GM12878 (cell line): ENCODE measurements at regions not wholly inside any gene's neighbourhood (a gene's known extent, or its start where the extent isn't known, plus 50 kb on each side); places are given as distances from the start of the nearest gene placed in this dataset.

Experiments used
- ATAC-seq: fragments of 200-7000 bp; cut with Tn5 transposase; 3 replicates; pipeline ENCODE4 v1.9.1; 2020; ENCODE audit warnings: mild to moderate bottlenecking, moderate library complexity
- BruUV-seq: library from RNA; stranded (reverse); fragments of 400-500 nt; replicated peaks from 2 replicates; lab custom pipeline; 2021; lab: Mats Ljungman, UMichigan
- CTCF ChIA-PET: fragments of 300-600 bp; sonication (Branson Sonifier 250); formaldehyde crosslinking; extraction: SDS; loops from one replicate; lab custom pipeline; 2021; ENCODE audit warnings: inconsistent platforms; lab: Yijun Ruan, JAX
- POLR2A ChIA-PET: fragments of 350-600 bp; formaldehyde crosslinking; extraction: SDS; loops from one replicate; lab custom pipeline; 2021; ENCODE audit warnings: inconsistent platforms; lab: Charles Lee
- RAD21 ChIA-PET: fragments of 300-600 bp; sonication (Branson Sonifier 250); formaldehyde crosslinking; loops from one replicate; lab custom pipeline; 2023; ENCODE audit warnings: antibody characterized with exemption; ENCODE audit not compliant: unreplicated experiment; lab: Charles Lee
- SMC1A ChIA-PET: fragments of 300-600 bp; sonication (Branson Sonifier 250); formaldehyde crosslinking; loops from one replicate; lab custom pipeline; 2023; ENCODE audit not compliant: unreplicated experiment, uncharacterized antibody; lab: Charles Lee
- DNase-seq: peaks from one replicate; pipeline ENCODE4 v3.0.0-alpha.2; 2011; ENCODE audit warnings: low read depth, low spot score
- FAIRE-seq: peaks from 3 replicates; lab custom pipeline; 2011; peaks lifted over from hg19 to GRCh38; lab: Jason Lieb, UNC
- H2AFZ ChIP-seq: 2 replicates; pipeline ENCODE4 v1.6.0; 2011; ENCODE audit warnings: low read depth, low read length, control low read depth; ENCODE audit not compliant: control insufficient read depth
- H3K27ac ChIP-seq: 2 replicates; pipeline ENCODE4 v1.5.1; 2011; ENCODE audit warnings: control low read depth; ENCODE audit not compliant: control insufficient read depth, insufficient read depth
- H3K27me3 ChIP-seq, 2 experiments: replicated peaks in 1 of 2; 2 replicates each; pipeline versions ENCODE4 v1.6.0 to v1.6.1; 2011; ENCODE audit warnings: low read length in 1 of 2; ENCODE audit not compliant: control insufficient read depth in 2 of 2, insufficient read depth in 2 of 2
- H3K36me3 ChIP-seq, 2 experiments: 2 replicates each; pipeline ENCODE4 v1.5.1; 2011; ENCODE audit warnings: low read length in 1 of 2; ENCODE audit not compliant: control insufficient read depth in 2 of 2, insufficient read depth in 2 of 2
- H3K4me1 ChIP-seq: 2 replicates; pipeline ENCODE4 v1.6.1; 2011; ENCODE audit warnings: mild to moderate bottlenecking, low read length, moderate library complexity, mixed read lengths; ENCODE audit not compliant: control insufficient read depth, insufficient read depth
- H3K4me2 ChIP-seq: 2 replicates; pipeline ENCODE4 v1.6.0; 2011; ENCODE audit warnings: control low read depth; ENCODE audit not compliant: control insufficient read depth, insufficient read depth
- H3K4me3 ChIP-seq: fragments of 200-600 bp; sonication (generic); 2 replicates; pipeline ENCODE4 v1.5.1; 2016
- H3K79me2 ChIP-seq: 2 replicates; pipeline ENCODE4 v1.6.0; 2011; ENCODE audit warnings: low read length; ENCODE audit not compliant: control insufficient read depth, insufficient read depth
- H3K9ac ChIP-seq: 2 replicates; pipeline ENCODE4 v1.8.0; 2011; ENCODE audit warnings: low read length, control low read depth, mixed read lengths; ENCODE audit not compliant: control insufficient read depth, insufficient read depth
- H3K9me3 ChIP-seq: replicated peaks from 3 replicates; pipeline ENCODE4 v1.5.1; 2011; ENCODE audit warnings: mild to moderate bottlenecking, low read length; ENCODE audit not compliant: control insufficient read depth, insufficient read depth
- H4K20me1 ChIP-seq: 2 replicates; pipeline ENCODE4 v1.6.0; 2011; ENCODE audit not compliant: control insufficient read depth, insufficient read depth
- CBFB ChIP-seq: IDR thresholded peaks from 2 replicates; pipeline ENCODE4 v1.6.1; 2016; ENCODE audit warnings: antibody characterized with exemption, low read depth
- CHD1 ChIP-seq: IDR thresholded peaks from 2 replicates; pipeline ENCODE4 v1.6.1; 2012; ENCODE audit warnings: low read depth, low read length, improper control_type of control experiment
- CREM ChIP-seq: IDR thresholded peaks from 2 replicates; pipeline ENCODE4 v1.6.1; 2014; ENCODE audit warnings: antibody characterized with exemption, low read depth
- IKZF1 ChIP-seq: fragments of 450-650 bp; conservative IDR thresholded peaks from 2 replicates; pipeline ENCODE4 v1.6.1; 2017; ENCODE audit warnings: antibody characterized with exemption, mild to moderate bottlenecking
- KDM1A ChIP-seq: fragments of 200-600 bp; sonication (generic); IDR thresholded peaks from 2 replicates; pipeline ENCODE4 v1.6.1; 2016; ENCODE audit warnings: borderline replicate concordance
- POLR2A ChIP-seq: IDR thresholded peaks from 2 replicates; pipeline ENCODE4 v1.6.1; 2011; ENCODE audit warnings: low read depth, mild to moderate bottlenecking, low read length
- RELB ChIP-seq: fragments of 450-650 bp; IDR thresholded peaks from 2 replicates; pipeline ENCODE4 v1.6.1; 2017; ENCODE audit warnings: low read depth, mild to moderate bottlenecking, moderate library complexity
- SKIL ChIP-seq: fragments of 450-650 bp; IDR thresholded peaks from 2 replicates; pipeline ENCODE4 v1.6.1; 2017; ENCODE audit warnings: mild to moderate bottlenecking, low read depth, inconsistent platforms; ENCODE audit not compliant: poor library complexity, severe bottlenecking
- SMAD5 ChIP-seq: IDR thresholded peaks from 2 replicates; pipeline ENCODE4 v1.6.1; 2016; ENCODE audit warnings: antibody characterized with exemption, low read depth
- SUZ12 ChIP-seq: fragments of 200-600 bp; sonication (generic); IDR thresholded peaks from one replicate; pipeline ENCODE4 v1.6.1; 2018; ENCODE audit warnings: antibody characterized with exemption, mild to moderate bottlenecking; ENCODE audit not compliant: unreplicated experiment
- YBX1 ChIP-seq: fragments of 450-650 bp; IDR thresholded peaks from 2 replicates; pipeline ENCODE4 v1.6.1; 2016; ENCODE audit warnings: antibody characterized with exemption
- ZNF217 ChIP-seq: fragments of 450-650 bp; IDR thresholded peaks from 2 replicates; pipeline ENCODE4 v1.6.1; 2017; ENCODE audit warnings: antibody characterized with exemption, mild to moderate bottlenecking
- ZNF24 ChIP-seq: fragments of 450-650 bp; IDR thresholded peaks from 2 replicates; pipeline ENCODE4 v1.6.1; 2017; ENCODE audit warnings: antibody characterized with exemption, mild to moderate bottlenecking
- ZNF274 ChIP-seq: IDR thresholded peaks from one replicate; pipeline ENCODE4 v1.8.0; 2011; ENCODE audit not compliant: insufficient read length, insufficient read depth
- ZNF384 ChIP-seq: IDR thresholded peaks from 2 replicates; pipeline ENCODE4 v1.6.1; 2012; ENCODE audit warnings: low read depth, mild to moderate bottlenecking, low read length, improper control_type of control experiment, borderline replicate concordance
- WGBS: methylation state at CpG from one replicate; pipeline ENCODE4 v1.1.6; 2016; ENCODE audit warnings: low lambda C conversion rate; ENCODE audit not compliant: insufficient replicate concordance, insufficient coverage; ENCODE audit errors: missing lambda C conversion rate; 5-methylcytosine and 5-hydroxymethylcytosine counted together
- in situ Hi-C: fragments of 300-500 bp; cut with MboI; formaldehyde crosslinking; loops from 9 replicates; pipeline ENCODE4 v1.14.3; 2018; ENCODE audit warnings: mixed read lengths
- intact Hi-C: fragments of 100-400 bp; cut with micrococcal nuclease; formaldehyde crosslinking; loops from one replicate; pipeline ENCODE4 v1.14.2; 2022; ENCODE audit not compliant: unreplicated experiment

DNA sequence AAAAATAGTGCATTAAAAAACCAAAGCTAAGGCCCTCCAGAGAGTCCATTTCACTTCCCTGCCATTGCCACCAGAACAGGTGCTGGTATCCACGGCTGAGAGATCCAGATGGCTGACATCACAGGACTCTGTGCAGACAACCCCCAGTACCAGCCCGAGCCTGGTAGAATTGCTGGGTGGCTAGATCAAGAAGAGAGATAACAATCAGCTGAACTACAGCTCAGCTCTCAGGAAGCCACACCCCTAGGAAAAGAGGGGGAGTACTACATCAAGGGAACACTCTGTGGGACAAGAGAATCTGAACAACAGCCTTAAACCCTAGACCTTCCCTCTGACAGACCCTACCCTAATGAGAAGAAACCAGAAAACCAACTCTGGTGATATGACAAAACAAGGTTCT lies 73.8 kb upstream of the SLIT3 start:
- FAIRE-seq (no peak), DNase-seq (no peak), ATAC-seq (no peak)
- no peaks in the 10 kb centered on the region for H3K36me3 ChIP-seq
- no peak overlapping the region for H3K4me3 ChIP-seq
- RAD21 ChIA-PET: no interaction called here
- H3K9ac ChIP-seq: no peak overlapping the region
- no peak overlapping the region for H3K27ac ChIP-seq
- no peaks in the 10 kb centered on the region for H3K27me3 ChIP-seq
- H3K4me2 ChIP-seq: no peak overlapping the region
- no peaks in the 10 kb centered on the region for H3K79me2 ChIP-seq
- H3K9me3 ChIP-seq: no peaks in the 10 kb centered on the region
- BruUV-seq: no TSS peak
- SMC1A ChIA-PET: no interaction called here
- H4K20me1 ChIP-seq: no peaks in the 10 kb centered on the region
- H2AFZ ChIP-seq: no peak overlapping the region
- in situ Hi-C loops: no loop called here
- intact Hi-C loops: no loop called here
- no peaks in the 10 kb centered on the region for H3K4me1 ChIP-seq
- no peak for TF ChIP-seq SMAD5
- TF ChIP-seq ZNF217: no peak
- no peak for TF ChIP-seq CBFB
- TF ChIP-seq CREM: no peak
- no peak for TF ChIP-seq IKZF1
- no peak for TF ChIP-seq ZNF24
- no peak for TF ChIP-seq KDM1A
- TF ChIP-seq SKIL: no peak
- TF ChIP-seq CHD1: no peak
- TF ChIP-seq POLR2A: no peak
- no peak for TF ChIP-seq YBX1
- no peak for TF ChIP-seq ZNF274
- no peak for TF ChIP-seq RELB
- TF ChIP-seq SUZ12: no peak
- no peak for TF ChIP-seq ZNF384
- TF ChIP-seq, all 136 proteins: peak for 0
- ChIA-PET POLR2A (no interaction called here), CTCF (interaction anchor here (1.0 kb wide), 1 partner anchor 87 kb away, joined by 3 read pairs; no protein-coding TSS in a partner anchor)
- 0% methylated on average over 2 of the region's 2 CpGs for WGBS
